Ascending aorta (tissue), 2 donors: ENCODE measurements at regions not wholly inside any gene's neighbourhood (a gene's known extent, or its start where the extent isn't known, plus 50 kb on each side); places are given as distances from the start of the nearest gene placed in this dataset.

Source experiments
- DNase-seq, 2 donors: peaks; one replicate each; pipeline ENCODE4 v3.0.0-alpha.2; 2019; ENCODE audit warnings: low spot score in 2 of 2
- H3K27ac ChIP-seq, 2 donors: fragments of 200-600 bp; sonication (generic); one replicate each; pipeline ENCODE4 v1.5.1; 2016 to 2017; ENCODE audit warnings: mild to moderate bottlenecking in 1 of 2
- H3K27me3 ChIP-seq: fragments of 200-600 bp; sonication (generic); one replicate; pipeline ENCODE4 v1.5.1; 2017
- H3K36me3 ChIP-seq, 2 donors: fragments of 200-600 bp; sonication (generic); one replicate each; pipeline ENCODE4 v1.5.1; 2016
- H3K4me1 ChIP-seq, 2 donors: fragments of 200-600 bp; sonication (generic); one replicate each; pipeline ENCODE4 v1.5.1; 2016 to 2017; ENCODE audit warnings: mild to moderate bottlenecking in 1 of 2
- H3K4me3 ChIP-seq, 2 donors: fragments of 200-600 bp; sonication (generic); one replicate each; pipeline ENCODE4 v1.5.1; 2016 to 2017; ENCODE audit warnings: mild to moderate bottlenecking in 1 of 2
- H3K9me3 ChIP-seq, 2 donors: fragments of 200-600 bp; sonication (generic); one replicate each; pipeline ENCODE4 v1.5.1; 2016
- intact Hi-C: fragments of 100-400 bp; cut with DNase I; formaldehyde crosslinking; loops from one replicate; pipeline ENCODE4 v1.15.1; 2023
- TF ChIP-seq, protein P1 (sequence below), 3 experiments: fragments of 200-600 bp in 2 of 3; fragments of 450-650 bp in 1 of 3; sonication (generic) in 2 of 3; IDR thresholded peaks; one replicate each; pipeline ENCODE4 v1.5.1; 2016 to 2019; ENCODE audit warnings: antibody characterized with exemption in 3 of 3, mild to moderate bottlenecking in 1 of 3, moderate library complexity in 1 of 3

- H3K27ac ChIP-seq, result no peak overlapping the region
- no peak for DNase-seq
- H3K4me3 ChIP-seq, result no peak overlapping the region
- H3K4me1 ChIP-seq, result no peaks in the 10 kb centered on the region
- no peaks in the 10 kb centered on the region for H3K27me3 ChIP-seq
- TF ChIP-seq, protein P1, sequence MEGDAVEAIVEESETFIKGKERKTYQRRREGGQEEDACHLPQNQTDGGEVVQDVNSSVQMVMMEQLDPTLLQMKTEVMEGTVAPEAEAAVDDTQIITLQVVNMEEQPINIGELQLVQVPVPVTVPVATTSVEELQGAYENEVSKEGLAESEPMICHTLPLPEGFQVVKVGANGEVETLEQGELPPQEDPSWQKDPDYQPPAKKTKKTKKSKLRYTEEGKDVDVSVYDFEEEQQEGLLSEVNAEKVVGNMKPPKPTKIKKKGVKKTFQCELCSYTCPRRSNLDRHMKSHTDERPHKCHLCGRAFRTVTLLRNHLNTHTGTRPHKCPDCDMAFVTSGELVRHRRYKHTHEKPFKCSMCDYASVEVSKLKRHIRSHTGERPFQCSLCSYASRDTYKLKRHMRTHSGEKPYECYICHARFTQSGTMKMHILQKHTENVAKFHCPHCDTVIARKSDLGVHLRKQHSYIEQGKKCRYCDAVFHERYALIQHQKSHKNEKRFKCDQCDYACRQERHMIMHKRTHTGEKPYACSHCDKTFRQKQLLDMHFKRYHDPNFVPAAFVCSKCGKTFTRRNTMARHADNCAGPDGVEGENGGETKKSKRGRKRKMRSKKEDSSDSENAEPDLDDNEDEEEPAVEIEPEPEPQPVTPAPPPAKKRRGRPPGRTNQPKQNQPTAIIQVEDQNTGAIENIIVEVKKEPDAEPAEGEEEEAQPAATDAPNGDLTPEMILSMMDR (IDR thresholded peaks at IDR 0.05), result no peak
- intact Hi-C loops, result no loop called here
- H3K36me3 ChIP-seq, result no peaks in the 10 kb centered on the region
- H3K9me3 ChIP-seq, result no peaks in the 10 kb centered on the region
Measured at GRCh38 chr1:177356674-177357435, 186.1 kb downstream of the BRINP2 start.

GRCh38 chr1:177355575-177355974, 184.8 kb downstream of the BRINP2 start:
- TF ChIP-seq, protein P1 (IDR thresholded peaks at IDR 0.05), result no peak

GRCh38 chr1:177354247-177354646, 183.5 kb downstream of the BRINP2 start:
- no peaks in the 10 kb centered on the region for H3K9me3 ChIP-seq
- H3K27ac ChIP-seq, result no peak overlapping the region
- intact Hi-C loops, result no loop called here
- H3K36me3 ChIP-seq, result no peaks in the 10 kb centered on the region
- no peaks in the 10 kb centered on the region for H3K4me1 ChIP-seq
- no peak for DNase-seq
- TF ChIP-seq, protein P1 (IDR thresholded peaks at IDR 0.05), result no peak
- no peak overlapping the region for H3K4me3 ChIP-seq
- H3K27me3 ChIP-seq, result no peaks in the 10 kb centered on the region

More at GRCh38 chr1:177355575-177355974, 184.8 kb downstream of the BRINP2 start:
- intact Hi-C loops, result no loop called here
- H3K4me3 ChIP-seq, result no peak overlapping the region
- H3K36me3 ChIP-seq, result no peaks in the 10 kb centered on the region
- H3K27me3 ChIP-seq, result no peaks in the 10 kb centered on the region
- H3K27ac ChIP-seq, result no peak overlapping the region
- no peaks in the 10 kb centered on the region for H3K4me1 ChIP-seq
- DNase-seq, result no peak
- H3K9me3 ChIP-seq, result no peaks in the 10 kb centered on the region

DNA sequence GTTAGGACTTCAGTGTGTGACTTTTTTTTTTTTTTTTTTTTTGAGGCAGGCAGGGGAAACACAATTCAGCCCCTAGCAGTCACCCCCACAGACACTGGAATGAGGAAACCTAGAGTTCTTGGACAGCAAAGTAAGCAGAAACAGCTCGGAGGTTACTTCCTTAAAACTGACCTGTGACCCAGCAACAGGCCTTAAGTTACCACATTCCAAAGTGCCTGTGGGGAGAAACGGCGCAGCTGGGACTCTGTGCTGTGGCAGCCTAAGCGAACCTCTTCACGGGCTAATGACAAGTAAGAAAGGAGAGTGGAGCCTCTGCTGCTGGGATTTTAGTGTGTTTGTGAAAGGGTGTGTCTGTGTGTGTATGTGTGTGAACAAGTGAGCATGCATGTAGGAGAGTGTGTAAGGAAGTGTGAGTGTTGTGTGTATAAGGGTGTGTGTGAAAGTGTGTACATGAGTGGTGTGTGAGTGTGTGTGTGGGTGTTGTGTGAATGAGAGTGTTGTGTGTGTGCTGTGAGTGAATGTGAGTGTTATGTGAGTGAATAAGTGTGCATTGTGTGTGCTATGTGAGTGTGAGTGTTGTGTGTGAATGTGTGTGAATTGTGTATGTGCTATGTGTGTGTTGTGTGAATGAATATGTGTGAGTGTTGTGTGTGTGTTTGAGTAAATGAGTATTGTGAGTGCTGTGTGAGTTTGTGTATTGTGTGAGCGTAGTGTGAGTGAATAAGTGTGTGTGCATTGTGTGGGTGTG, 180.8 kb downstream of the BRINP2 start:
- H3K4me1 ChIP-seq, result no peaks in the 10 kb centered on the region
- no peaks in the 10 kb centered on the region for H3K36me3 ChIP-seq
- H3K9me3 ChIP-seq, result no peaks in the 10 kb centered on the region
- H3K27me3 ChIP-seq, result no peaks in the 10 kb centered on the region
- intact Hi-C loops, result no loop called here
- TF ChIP-seq, protein P1 (IDR thresholded peaks at IDR 0.05), result no peak
- no peak overlapping the region for H3K4me3 ChIP-seq
- no peak overlapping the region for H3K27ac ChIP-seq
- DNase-seq, result no peak

- intact Hi-C loops, result no loop called here
- H3K36me3 ChIP-seq, result no peaks in the 10 kb centered on the region
- no peaks in the 10 kb centered on the region for H3K27me3 ChIP-seq
- H3K4me3 ChIP-seq, result no peak overlapping the region
- H3K27ac ChIP-seq, result no peak overlapping the region
- H3K9me3 ChIP-seq, result no peaks in the 10 kb centered on the region
- TF ChIP-seq, protein P1 (IDR thresholded peaks at IDR 0.05), result no peak
- H3K4me1 ChIP-seq, result no peaks in the 10 kb centered on the region
- no peak for DNase-seq
Measured at GRCh38 chr1:177346790-177347359, 176.1 kb downstream of the BRINP2 start.
